CD8-positive, alpha-beta memory T cell (primary cell): ENCODE measurements at regions not wholly inside any gene's neighbourhood (a gene's known extent, or its start where the extent isn't known, plus 50 kb on each side); places are given as distances from the start of the nearest gene placed in this dataset.

Experiments
- CTCF ChIA-PET: fragments of 350-600 bp; sonication (Branson Sonifier 250); formaldehyde crosslinking; loops from one replicate; lab custom pipeline; 2021; ENCODE audit warnings: antibody characterized with exemption; lab: Charles Lee
- POLR2A ChIA-PET: fragments of 350-600 bp; sonication (Branson Sonifier 250); formaldehyde crosslinking; loops from one replicate; lab custom pipeline; 2021; ENCODE audit warnings: antibody characterized with exemption; lab: Charles Lee
- DNase-seq, 5 donors: peaks; one replicate each; pipeline versions ENCODE4 v3.0.0 to v3.0.0-alpha.2; 2020 to 2022; ENCODE audit warnings: mixed read lengths in 1 of 5
- H3K27ac ChIP-seq: one replicate; pipeline ENCODE4 v1.7.0; 2013; ENCODE audit warnings: low read depth, mild to moderate bottlenecking, low read length, moderate library complexity
- H3K27me3 ChIP-seq: 2 replicates; pipeline ENCODE4 v1.7.0; 2013; ENCODE audit warnings: low read length, mild to moderate bottlenecking; ENCODE audit not compliant: insufficient read depth, poor library complexity, severe bottlenecking
- H3K36me3 ChIP-seq: 2 replicates; pipeline ENCODE4 v1.7.0; 2013; ENCODE audit warnings: mild to moderate bottlenecking, low read length, moderate library complexity; ENCODE audit not compliant: insufficient read depth
- H3K4me1 ChIP-seq: 2 replicates; pipeline ENCODE4 v1.7.0; 2013; ENCODE audit warnings: mild to moderate bottlenecking, low read length, moderate library complexity; ENCODE audit not compliant: insufficient read depth
- H3K4me3 ChIP-seq: 2 replicates; pipeline ENCODE4 v1.7.0; 2013; ENCODE audit warnings: mild to moderate bottlenecking, low read length
- H3K9me3 ChIP-seq: 2 replicates; pipeline ENCODE4 v1.7.0; 2013; ENCODE audit warnings: mild to moderate bottlenecking, low read length
- H3K27ac Mint-ChIP-seq, 8 donors: one replicate each; pipeline ENCODE4 v1.8.0; 2020 to 2021; ENCODE audit warnings: mixed read lengths in 8 of 8, mild to moderate bottlenecking in 6 of 8, inconsistent platforms in 3 of 8, moderate library complexity in 3 of 8
- H3K27me3 Mint-ChIP-seq, 2 donors: one replicate each; pipeline ENCODE4 v1.8.0; 2020 to 2021; ENCODE audit warnings: mixed read lengths in 2 of 2, mild to moderate bottlenecking in 1 of 2, moderate library complexity in 1 of 2
- H3K36me3 Mint-ChIP-seq, 3 donors: one replicate each; pipeline ENCODE4 v1.8.0; 2020 to 2021; ENCODE audit warnings: mixed read lengths in 3 of 3, inconsistent platforms in 1 of 3, mild to moderate bottlenecking in 1 of 3
- H3K4me1 Mint-ChIP-seq, 3 donors: one replicate each; pipeline ENCODE4 v1.8.0; 2020 to 2021; ENCODE audit warnings: mixed read lengths in 3 of 3, inconsistent platforms in 1 of 3, mild to moderate bottlenecking in 1 of 3
- H3K4me3 Mint-ChIP-seq, 7 donors: one replicate each; pipeline ENCODE4 v1.8.0; 2020 to 2021; ENCODE audit warnings: mixed read lengths in 7 of 7, mild to moderate bottlenecking in 6 of 7, moderate library complexity in 4 of 7, inconsistent platforms in 2 of 7
- H3K9me3 Mint-ChIP-seq, 5 donors: one replicate each; pipeline ENCODE4 v1.8.0; 2020 to 2022; ENCODE audit warnings: mixed read lengths in 5 of 5, mild to moderate bottlenecking in 3 of 5, moderate library complexity in 2 of 5, inconsistent platforms in 1 of 5

DNA sequence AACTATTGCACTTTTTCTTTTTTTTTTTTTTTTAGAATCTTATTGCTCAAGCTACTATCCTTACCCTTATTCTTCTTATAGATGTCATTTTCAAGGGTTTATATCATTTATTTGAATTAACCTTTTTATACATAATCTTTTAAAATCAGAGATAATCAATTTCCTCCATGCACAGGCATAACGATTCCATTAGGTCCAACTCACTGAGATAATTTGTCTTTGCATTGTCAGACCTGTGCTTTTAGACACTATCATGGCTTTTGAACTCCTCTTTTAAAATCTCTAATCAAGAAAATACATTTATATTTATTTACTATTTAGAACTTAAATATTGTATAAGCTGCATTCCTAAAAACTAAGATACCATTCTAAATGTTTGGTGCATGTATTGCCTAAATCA lies 1454.9 kb downstream of the ZPLD1 start:
- POLR2A ChIA-PET, result no interaction called here
- DNase-seq, result no peak
- no peak overlapping the region for H3K4me3 ChIP-seq
- no peaks in the 10 kb centered on the region for H3K9me3 ChIP-seq
- no peak overlapping the region for H3K27ac ChIP-seq
- no peak overlapping the region for H3K4me3 Mint-ChIP-seq
- no peaks in the 10 kb centered on the region for H3K27me3 Mint-ChIP-seq
- H3K36me3 Mint-ChIP-seq, result no peaks in the 10 kb centered on the region
- H3K27me3 ChIP-seq, result no peaks in the 10 kb centered on the region
- H3K9me3 Mint-ChIP-seq, result peaks cover 0 to 10% (median 0%) of the 10 kb centered on the region in 5 donors
- no peaks in the 10 kb centered on the region for H3K4me1 Mint-ChIP-seq
- H3K36me3 ChIP-seq, result no peaks in the 10 kb centered on the region
- H3K27ac Mint-ChIP-seq, result no peak overlapping the region
- CTCF ChIA-PET, result no interaction called here
- H3K4me1 ChIP-seq, result no peaks in the 10 kb centered on the region

DNA sequence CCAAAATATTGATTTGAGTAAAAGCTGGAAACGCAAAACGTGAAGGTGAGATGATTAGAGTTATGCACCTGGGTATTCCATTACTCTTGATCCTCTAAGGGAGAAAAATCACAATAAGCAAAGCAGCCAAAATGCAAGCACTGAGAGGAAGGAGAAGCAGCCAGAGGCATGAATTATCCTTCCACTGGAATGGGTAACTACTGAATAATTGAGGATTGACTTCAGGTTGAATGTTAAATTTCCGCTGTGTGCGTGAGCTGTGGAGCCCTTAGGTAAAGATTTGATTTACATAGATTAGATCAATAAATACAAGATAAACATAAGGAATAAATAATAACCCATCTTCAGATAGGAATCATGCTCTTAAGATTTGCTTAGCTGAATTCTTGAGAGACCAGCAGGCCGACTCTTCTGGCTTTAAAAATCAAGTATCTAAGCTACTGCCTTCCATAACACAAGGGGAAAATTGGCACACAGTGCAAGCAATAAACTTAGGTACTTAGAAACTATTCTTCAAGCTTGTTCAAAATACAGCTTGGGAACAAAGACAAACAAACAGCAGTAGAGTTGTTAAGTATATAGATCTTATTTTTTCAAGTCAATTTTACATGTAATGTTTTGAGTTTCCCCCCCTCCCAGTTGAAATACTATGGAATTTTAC lies 1459.5 kb downstream of the ZPLD1 start:
- no peaks in the 10 kb centered on the region for H3K36me3 Mint-ChIP-seq
- ChIA-PET CTCF (no interaction called here), POLR2A (interaction anchor here (0.7 kb wide), 1 partner anchor 1191 kb away, joined by 3 read pairs; no protein-coding TSS in a partner anchor)
- no peaks in the 10 kb centered on the region for H3K4me1 ChIP-seq
- no peaks in the 10 kb centered on the region for H3K27me3 ChIP-seq
- no peak overlapping the region for H3K4me3 ChIP-seq
- no peak overlapping the region for H3K27ac Mint-ChIP-seq
- DNase-seq, result no peak
- no peaks in the 10 kb centered on the region for H3K36me3 ChIP-seq
- no peak overlapping the region for H3K27ac ChIP-seq
- no peak overlapping the region for H3K4me3 Mint-ChIP-seq
- H3K9me3 Mint-ChIP-seq, result peaks cover 0 to 15% (median 2%) of the 10 kb centered on the region in 5 donors
- H3K4me1 Mint-ChIP-seq, result no peaks in the 10 kb centered on the region
- H3K27me3 Mint-ChIP-seq, result no peaks in the 10 kb centered on the region
- no peaks in the 10 kb centered on the region for H3K9me3 ChIP-seq

DNA sequence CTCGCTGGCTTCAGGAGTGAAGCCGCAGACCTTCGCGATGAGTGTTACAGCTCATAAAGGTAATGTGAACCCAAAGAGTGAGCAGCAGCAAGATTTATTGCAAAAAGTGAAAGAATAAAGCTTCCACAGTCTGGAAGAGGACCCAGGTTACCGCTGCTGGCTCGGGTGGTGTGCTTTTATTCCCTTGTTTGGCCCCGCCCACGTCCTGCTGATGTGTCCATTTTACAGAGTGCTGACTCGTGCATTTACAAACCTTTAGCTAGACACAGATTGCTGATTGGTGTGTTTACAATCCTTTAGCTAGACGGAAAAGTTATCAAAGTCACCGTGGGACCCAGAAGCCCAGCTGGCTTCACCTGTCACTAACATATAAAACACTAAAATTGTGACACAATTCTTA lies 1464.5 kb downstream of the ZPLD1 start:
- Mint-ChIP-seq H3K36me3 (no peaks in the 10 kb centered on the region), H3K4me3 (no peak overlapping the region), H3K9me3 (peaks cover 0 to 27% (median 4%) of the 10 kb centered on the region in 5 donors), H3K27me3 (no peaks in the 10 kb centered on the region), H3K27ac (no peak overlapping the region), H3K4me1 (no peaks in the 10 kb centered on the region)
- POLR2A ChIA-PET, result no interaction called here
- DNase-seq, result no peak
- Histone ChIP-seq H3K9me3 (no peaks in the 10 kb centered on the region), H3K4me1 (no peaks in the 10 kb centered on the region), H3K27me3 (no peaks in the 10 kb centered on the region), H3K27ac (no peak overlapping the region), H3K36me3 (no peaks in the 10 kb centered on the region), H3K4me3 (no peak overlapping the region)
- CTCF ChIA-PET, result no interaction called here

DNA sequence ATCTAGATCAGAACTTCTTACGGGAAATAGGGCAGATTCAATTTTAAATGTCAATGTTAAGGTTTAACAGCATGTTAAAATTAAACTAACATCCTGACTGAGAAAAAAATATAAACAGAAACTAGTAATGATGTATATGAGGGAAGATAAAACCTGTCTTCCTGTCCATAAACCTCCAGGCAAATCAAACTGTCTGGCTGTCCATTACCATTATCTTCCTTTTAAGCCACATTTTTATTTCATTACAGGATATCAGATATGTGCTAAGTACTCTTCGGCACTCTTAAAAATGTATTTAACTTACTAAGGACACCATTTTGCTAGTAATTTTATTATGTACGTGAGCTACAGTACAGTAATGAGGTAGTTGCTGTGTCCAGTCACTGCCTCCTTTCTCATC lies 1461.7 kb upstream of the ALCAM start:
- Histone ChIP-seq H3K27me3 (no peaks in the 10 kb centered on the region), H3K27ac (no peak overlapping the region), H3K9me3 (no peaks in the 10 kb centered on the region), H3K4me3 (no peak overlapping the region), H3K4me1 (no peaks in the 10 kb centered on the region), H3K36me3 (no peaks in the 10 kb centered on the region)
- no peak for DNase-seq
- no peaks in the 10 kb centered on the region for H3K4me1 Mint-ChIP-seq
- peaks cover 0 to 14% (median 0%) of the 10 kb centered on the region in 5 donors for H3K9me3 Mint-ChIP-seq
- no peak overlapping the region for H3K27ac Mint-ChIP-seq
- ChIA-PET CTCF (no interaction called here), POLR2A (no interaction called here)
- no peak overlapping the region for H3K4me3 Mint-ChIP-seq
- peaks cover 0 to 2% of the 10 kb centered on the region in 2 donors for H3K27me3 Mint-ChIP-seq
- no peaks in the 10 kb centered on the region for H3K36me3 Mint-ChIP-seq

DNA sequence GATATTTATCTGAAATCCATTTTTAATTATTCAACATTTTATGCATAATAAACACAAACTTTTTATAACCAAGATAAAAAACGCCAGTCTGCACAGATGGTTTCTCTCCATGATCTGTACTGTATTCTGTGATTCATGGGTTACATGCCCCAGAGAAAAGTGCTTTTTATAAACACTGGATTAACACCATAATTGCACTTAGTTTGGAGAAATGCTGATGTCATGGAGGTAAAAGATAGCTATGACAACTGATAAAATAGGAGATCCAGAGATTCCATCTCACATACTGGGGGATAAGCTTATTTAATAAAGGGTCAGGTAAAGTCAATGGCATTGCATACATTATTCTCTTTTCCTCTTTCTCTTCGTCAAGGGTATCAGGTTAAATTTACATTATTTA lies 1460.4 kb upstream of the ALCAM start:
- peaks cover 0 to 2% of the 10 kb centered on the region in 2 donors for H3K27me3 Mint-ChIP-seq
- no peaks in the 10 kb centered on the region for H3K36me3 ChIP-seq
- H3K4me3 Mint-ChIP-seq, result no peak overlapping the region
- no peak overlapping the region for H3K27ac ChIP-seq
- ChIA-PET CTCF (no interaction called here), POLR2A (no interaction called here)
- peaks cover 0 to 13% (median 0%) of the 10 kb centered on the region in 5 donors for H3K9me3 Mint-ChIP-seq
- no peak for DNase-seq
- H3K36me3 Mint-ChIP-seq, result no peaks in the 10 kb centered on the region
- H3K27me3 ChIP-seq, result no peaks in the 10 kb centered on the region
- no peak overlapping the region for H3K4me3 ChIP-seq
- no peak overlapping the region for H3K27ac Mint-ChIP-seq
- H3K9me3 ChIP-seq, result no peaks in the 10 kb centered on the region
- H3K4me1 Mint-ChIP-seq, result no peaks in the 10 kb centered on the region
- no peaks in the 10 kb centered on the region for H3K4me1 ChIP-seq

DNA sequence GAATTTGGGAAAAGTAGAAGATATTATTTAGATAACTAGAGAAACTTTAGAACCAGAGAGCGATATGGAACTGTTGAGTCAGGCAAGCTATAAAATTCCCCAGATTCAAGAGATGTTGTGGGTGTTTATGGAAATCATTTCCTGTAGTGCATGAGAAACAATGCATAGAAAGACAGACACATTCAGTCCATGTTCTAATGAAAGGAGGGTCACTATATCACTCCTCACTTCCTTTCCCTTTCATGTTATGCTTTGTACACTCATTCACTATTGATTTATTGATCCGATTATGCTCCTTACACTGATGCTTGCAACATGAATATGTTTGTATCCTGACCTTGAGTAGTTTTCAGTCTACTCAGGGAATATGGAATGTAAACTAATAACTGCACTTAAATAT lies 1459.9 kb upstream of the ALCAM start:
- no peak overlapping the region for H3K4me3 ChIP-seq

DNA sequence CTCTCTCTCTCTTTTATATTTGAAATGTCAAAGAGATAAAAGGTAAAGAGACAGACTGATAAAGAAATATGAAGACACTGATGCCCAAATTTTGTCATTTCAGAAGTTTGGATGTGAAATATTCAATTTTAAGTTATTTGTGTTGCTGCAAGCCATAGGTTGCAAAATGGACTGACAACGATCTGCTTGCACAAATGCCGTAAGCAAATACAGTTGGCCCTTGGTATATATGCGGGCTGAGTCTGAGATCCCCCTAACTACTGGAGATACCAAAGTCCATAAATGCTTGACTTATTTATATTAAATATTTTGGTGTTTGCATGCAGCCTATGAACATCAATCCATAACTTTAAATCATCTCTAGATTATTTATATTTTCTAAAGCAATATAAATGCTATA lies 1459.1 kb upstream of the ALCAM start:
- ChIA-PET CTCF (no interaction called here), POLR2A (no interaction called here)
- Mint-ChIP-seq H3K4me3 (no peak overlapping the region), H3K9me3 (peaks cover 0 to 4% (median 0%) of the 10 kb centered on the region in 5 donors), H3K36me3 (no peaks in the 10 kb centered on the region), H3K4me1 (no peaks in the 10 kb centered on the region), H3K27me3 (peaks cover 0 to 2% of the 10 kb centered on the region in 2 donors), H3K27ac (no peak overlapping the region)
- Histone ChIP-seq H3K9me3 (no peaks in the 10 kb centered on the region), H3K4me1 (no peaks in the 10 kb centered on the region), H3K4me3 (no peak overlapping the region), H3K27me3 (no peaks in the 10 kb centered on the region), H3K36me3 (no peaks in the 10 kb centered on the region), H3K27ac (no peak overlapping the region)
- no peak for DNase-seq

More for the DNA sequence above, 1459.9 kb upstream of the ALCAM start:
- H3K9me3 ChIP-seq, result no peaks in the 10 kb centered on the region
- H3K36me3 ChIP-seq, result no peaks in the 10 kb centered on the region
- Mint-ChIP-seq H3K4me3 (no peak overlapping the region), H3K27me3 (peaks cover 0 to 2% of the 10 kb centered on the region in 2 donors), H3K4me1 (no peaks in the 10 kb centered on the region), H3K27ac (no peak overlapping the region), H3K9me3 (peaks cover 0 to 9% (median 0%) of the 10 kb centered on the region in 5 donors), H3K36me3 (no peaks in the 10 kb centered on the region)
- no peaks in the 10 kb centered on the region for H3K4me1 ChIP-seq
- ChIA-PET CTCF (no interaction called here), POLR2A (no interaction called here)
- no peak for DNase-seq
- H3K27ac ChIP-seq, result no peak overlapping the region
- H3K27me3 ChIP-seq, result no peaks in the 10 kb centered on the region

DNA sequence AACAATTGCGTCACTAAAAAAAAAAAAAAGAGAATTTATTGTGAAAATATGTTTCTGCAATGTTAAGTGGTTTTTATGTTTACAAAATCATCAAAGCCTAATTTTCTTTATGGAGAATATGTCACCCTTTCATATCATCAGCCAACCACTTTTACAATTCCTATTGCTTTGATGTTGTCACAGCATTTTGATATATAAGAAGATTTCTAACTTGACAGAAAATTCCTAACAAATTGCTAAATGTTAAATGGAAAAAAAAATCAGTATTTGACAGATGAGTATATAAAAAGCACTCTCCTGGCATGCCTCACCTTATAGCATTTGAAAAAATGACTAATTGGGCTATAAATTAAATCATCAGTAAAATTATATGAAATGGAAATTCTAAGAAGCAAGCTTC lies 1457.3 kb upstream of the ALCAM start:
- Mint-ChIP-seq H3K36me3 (no peaks in the 10 kb centered on the region), H3K27me3 (peaks cover 0 to 2% of the 10 kb centered on the region in 2 donors), H3K27ac (no peak overlapping the region), H3K4me3 (no peak overlapping the region), H3K9me3 (peaks cover 0 to 8% (median 0%) of the 10 kb centered on the region in 5 donors), H3K4me1 (no peaks in the 10 kb centered on the region)
- POLR2A ChIA-PET, result no interaction called here
- CTCF ChIA-PET, result no interaction called here
- no peak for DNase-seq
- H3K36me3 ChIP-seq, result no peaks in the 10 kb centered on the region
- no peaks in the 10 kb centered on the region for H3K9me3 ChIP-seq
- H3K4me1 ChIP-seq, result no peaks in the 10 kb centered on the region
- no peak overlapping the region for H3K27ac ChIP-seq
- no peak overlapping the region for H3K4me3 ChIP-seq
- no peaks in the 10 kb centered on the region for H3K27me3 ChIP-seq
